ENCODE measurements at regions not wholly inside any gene's neighbourhood (a gene's known extent, or its start where the extent isn't known, plus 50 kb on each side); places are given as distances from the start of the nearest gene placed in this dataset.

GRCh38 chr20:53846640-53847039 is 223.8 kb downstream of the BCAS1 start:
- TF ChIP-seq CTCF (IDR thresholded peaks at IDR 0.05; ENCODE audit: low read depth, low read length, missing input control) (no peak), JUND (IDR thresholded peaks at IDR 0.05) (no peak)
- TF ChIP-seq, protein P1, sequence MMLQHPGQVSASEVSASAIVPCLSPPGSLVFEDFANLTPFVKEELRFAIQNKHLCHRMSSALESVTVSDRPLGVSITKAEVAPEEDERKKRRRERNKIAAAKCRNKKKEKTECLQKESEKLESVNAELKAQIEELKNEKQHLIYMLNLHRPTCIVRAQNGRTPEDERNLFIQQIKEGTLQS (IDR thresholded peaks at IDR 0.05), result no peak

All from liver (tissue), 3 donors.